Skeletal muscle tissue (tissue), 3 donors: ENCODE measurements at regions not wholly inside any gene's neighbourhood (a gene's known extent, or its start where the extent isn't known, plus 50 kb on each side); places are given as distances from the start of the nearest gene placed in this dataset.

Source experiments
- H3K27ac ChIP-seq: one replicate; pipeline ENCODE4 v1.7.0; 2013; ENCODE audit warnings: mild to moderate bottlenecking, low read depth, low read length, inconsistent platforms
- H3K27me3 ChIP-seq, 3 donors: one replicate each; pipeline ENCODE4 v1.7.0; 2013; ENCODE audit warnings: low read length in 3 of 3; ENCODE audit not compliant: control insufficient read depth in 3 of 3, insufficient read depth in 3 of 3
- H3K36me3 ChIP-seq, 3 donors: one replicate each; pipeline ENCODE4 v1.7.0; 2013; ENCODE audit warnings: low read length in 3 of 3; ENCODE audit not compliant: control insufficient read depth in 3 of 3, insufficient read depth in 3 of 3
- H3K4me1 ChIP-seq, 3 donors: one replicate each; pipeline ENCODE4 v1.7.0; 2013; ENCODE audit warnings: low read length in 3 of 3, mild to moderate bottlenecking in 3 of 3; ENCODE audit not compliant: control insufficient read depth in 3 of 3, insufficient read depth in 3 of 3
- H3K4me3 ChIP-seq, 3 donors: one replicate each; pipeline ENCODE4 v1.7.0; 2013; ENCODE audit warnings: low read length in 3 of 3
- H3K9ac ChIP-seq, 3 donors: one replicate each; pipeline ENCODE4 v1.7.0; 2013; ENCODE audit warnings: low read length in 3 of 3, mild to moderate bottlenecking in 3 of 3, moderate library complexity in 2 of 3, low read depth in 1 of 3
- H3K9me3 ChIP-seq, 3 donors: one replicate each; pipeline ENCODE4 v1.7.0; 2013; ENCODE audit warnings: low read length in 3 of 3; ENCODE audit not compliant: control insufficient read depth in 3 of 3
- donor health status: Osteomylitis.

GRCh38 chr20:29296256-29297230 is 1960.9 kb upstream of the DEFB115 start:
- Histone ChIP-seq H3K27ac (no peak overlapping the region), H3K4me3 (no peak overlapping the region), H3K9ac (no peak overlapping the region), H3K27me3 (no peaks in the 10 kb centered on the region), H3K4me1 (no peaks in the 10 kb centered on the region), H3K9me3 (peaks cover 0 to 2% (median 0%) of the 10 kb centered on the region in 3 donors), H3K36me3 (no peaks in the 10 kb centered on the region)

DNA sequence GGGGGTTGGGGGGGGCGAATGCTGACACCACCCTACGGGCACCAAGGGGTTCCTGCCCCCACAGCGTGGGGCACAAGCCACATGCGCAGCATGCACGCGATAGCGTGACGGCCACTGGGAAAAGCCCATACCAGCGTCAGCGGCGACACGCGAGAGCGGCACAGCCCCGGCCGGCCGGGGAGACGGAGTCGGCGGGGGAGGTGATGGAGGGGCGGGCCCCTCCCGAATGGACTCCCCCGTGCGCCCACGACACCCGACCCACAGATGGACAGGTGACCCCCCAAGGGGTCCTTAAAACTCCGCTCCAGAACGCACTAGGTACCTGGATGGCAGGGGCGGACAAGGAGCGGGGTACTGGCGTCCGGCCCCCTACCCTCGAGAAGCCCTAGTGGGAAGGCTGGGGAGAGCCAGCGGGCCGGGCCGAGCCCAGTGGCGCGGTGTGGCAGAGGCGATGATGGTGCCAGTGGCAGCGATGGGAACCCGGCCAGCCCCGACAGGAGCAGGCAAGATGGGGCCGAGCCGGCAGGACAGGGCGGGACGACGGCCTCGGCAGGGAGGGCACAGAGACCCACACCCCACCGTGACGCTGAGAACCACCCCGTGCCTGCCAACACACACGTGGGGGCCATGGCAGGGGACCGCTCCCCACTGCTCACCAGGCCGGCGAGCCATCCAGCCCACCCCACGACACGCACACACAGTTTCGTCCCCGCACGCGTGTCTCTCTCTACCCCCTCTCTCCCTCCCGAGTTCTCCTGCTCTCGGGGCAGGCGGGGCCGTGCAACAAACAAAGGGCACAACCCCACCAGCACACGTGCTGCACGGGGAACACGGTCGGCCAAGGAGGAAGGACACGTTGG is 1959.8 kb upstream of the DEFB115 start:
- H3K9me3 ChIP-seq: peaks cover 0 to 2% (median 0%) of the 10 kb centered on the region in 3 donors
- H3K27me3 ChIP-seq: no peaks in the 10 kb centered on the region

GRCh38 chr20:29298271-29298590 is 1959.2 kb upstream of the DEFB115 start:
- Histone ChIP-seq H3K4me1 (no peaks in the 10 kb centered on the region), H3K4me3 (no peak overlapping the region), H3K27ac (no peak overlapping the region), H3K9me3 (peaks cover 0 to 4% (median 0%) of the 10 kb centered on the region in 3 donors), H3K9ac (no peak overlapping the region), H3K27me3 (no peaks in the 10 kb centered on the region), H3K36me3 (no peaks in the 10 kb centered on the region)

More for the DNA sequence above, 1959.8 kb upstream of the DEFB115 start:
- Histone ChIP-seq H3K36me3 (no peaks in the 10 kb centered on the region), H3K27ac (no peak overlapping the region), H3K4me3 (no peak overlapping the region), H3K4me1 (no peaks in the 10 kb centered on the region), H3K9ac (no peak overlapping the region)

GRCh38 chr20:29298759-29299613 is 1958.5 kb upstream of the DEFB115 start:
- Histone ChIP-seq H3K9me3 (peaks cover 0 to 6% (median 0%) of the 10 kb centered on the region in 3 donors), H3K4me3 (no peak overlapping the region)

GRCh38 chr20:29299811-29300578 is 1957.5 kb upstream of the DEFB115 start:
- no peak overlapping the region for H3K9ac ChIP-seq
- peaks cover 0 to 6% (median 0%) of the 10 kb centered on the region in 3 donors for H3K9me3 ChIP-seq
- H3K4me3 ChIP-seq: no peak overlapping the region
- no peaks in the 10 kb centered on the region for H3K36me3 ChIP-seq
- no peaks in the 10 kb centered on the region for H3K4me1 ChIP-seq
- H3K27ac ChIP-seq: no peak overlapping the region
- H3K27me3 ChIP-seq: no peaks in the 10 kb centered on the region

More at GRCh38 chr20:29298759-29299613, 1958.5 kb upstream of the DEFB115 start:
- Histone ChIP-seq H3K27ac (no peak overlapping the region), H3K36me3 (no peaks in the 10 kb centered on the region), H3K9ac (no peak overlapping the region), H3K27me3 (no peaks in the 10 kb centered on the region), H3K4me1 (no peaks in the 10 kb centered on the region)

DNA sequence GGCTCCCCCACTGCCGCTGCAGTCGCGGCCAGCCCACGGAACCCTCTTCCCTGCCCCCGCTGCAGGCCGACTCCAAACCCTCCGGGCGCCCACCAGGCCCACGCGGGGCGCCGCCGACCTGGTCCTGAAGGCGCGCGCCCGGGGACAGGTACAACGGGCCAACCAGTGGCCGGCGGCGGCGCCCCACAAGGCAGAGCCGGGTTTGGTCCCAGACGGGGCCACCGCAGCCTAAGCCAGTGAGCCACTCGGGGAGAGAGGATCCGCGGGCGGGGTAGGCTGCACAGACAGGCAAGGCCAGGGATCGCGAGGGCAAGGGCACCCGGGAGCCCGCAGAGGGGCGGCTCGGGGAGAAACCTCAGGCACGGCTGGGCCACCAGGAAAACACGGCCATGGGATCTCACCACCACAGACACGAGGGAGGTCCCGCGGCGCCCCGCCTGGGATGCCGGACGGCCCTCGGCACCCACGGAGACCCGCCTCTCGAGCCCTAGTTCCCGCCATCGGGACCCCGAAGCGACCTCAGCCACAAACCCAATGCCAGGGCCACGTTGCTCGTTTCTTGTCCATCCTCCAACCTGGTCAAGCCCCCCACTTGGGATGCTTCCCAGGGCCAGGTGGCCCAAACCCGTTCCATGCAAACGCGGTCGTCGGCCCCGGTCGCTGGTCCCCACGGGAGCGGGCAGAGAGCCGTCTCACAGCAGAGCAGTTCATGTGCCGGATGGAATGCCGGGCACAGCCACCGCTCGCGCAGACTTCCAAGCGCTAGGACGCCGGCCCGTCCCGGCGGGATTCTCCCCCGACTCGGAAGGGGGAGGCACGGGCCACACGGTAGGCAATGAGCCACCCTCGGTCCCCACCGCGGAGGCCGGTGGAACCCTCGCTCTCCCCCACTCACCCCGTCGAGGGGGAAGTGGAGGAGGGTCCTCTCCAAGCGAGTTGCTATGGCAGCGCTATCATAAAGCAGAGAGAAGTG is 1956.6 kb upstream of the DEFB115 start:
- H3K9me3 ChIP-seq: peaks cover 0 to 6% (median 0%) of the 10 kb centered on the region in 3 donors
- no peaks in the 10 kb centered on the region for H3K27me3 ChIP-seq
- no peaks in the 10 kb centered on the region for H3K4me1 ChIP-seq
- no peaks in the 10 kb centered on the region for H3K36me3 ChIP-seq
- no peak overlapping the region for H3K9ac ChIP-seq
- no peak overlapping the region for H3K27ac ChIP-seq
- H3K4me3 ChIP-seq: no peak overlapping the region

DNA sequence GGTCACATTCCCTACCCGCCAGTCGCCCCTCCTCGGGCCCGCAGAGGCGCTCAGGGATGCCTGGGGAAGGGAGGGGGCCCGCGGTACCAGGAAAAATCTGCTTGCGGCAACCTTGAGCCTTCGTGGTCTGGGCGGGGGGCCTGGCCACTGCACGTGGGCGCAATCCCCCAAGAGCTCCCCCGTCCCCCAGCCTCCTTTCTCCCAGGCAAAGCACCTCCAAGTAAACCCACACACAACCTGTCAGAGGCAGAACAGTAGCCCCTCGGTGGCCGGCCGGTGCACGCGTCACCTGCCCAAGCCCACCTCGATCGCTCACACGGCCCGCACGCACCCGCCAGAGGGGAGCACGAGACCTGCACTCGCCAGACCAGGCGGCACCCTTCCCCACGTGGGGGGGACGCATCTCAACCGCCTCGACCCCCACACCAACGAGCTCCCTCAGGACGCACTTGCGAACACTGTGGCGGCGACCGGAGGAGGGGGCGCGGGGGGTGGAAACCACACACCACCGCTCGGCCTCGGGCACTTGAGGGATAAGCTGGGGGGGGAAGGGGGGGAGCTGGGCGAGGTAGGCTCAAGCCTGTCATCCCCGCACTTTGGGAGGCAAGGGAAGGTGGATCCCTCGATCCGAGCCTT is 1955.7 kb upstream of the DEFB115 start:
- H3K36me3 ChIP-seq: no peaks in the 10 kb centered on the region
- H3K9me3 ChIP-seq: peaks cover 0 to 6% (median 0%) of the 10 kb centered on the region in 3 donors
- no peak overlapping the region for H3K27ac ChIP-seq
- no peak overlapping the region for H3K4me3 ChIP-seq
- H3K4me1 ChIP-seq: no peaks in the 10 kb centered on the region
- no peak overlapping the region for H3K9ac ChIP-seq
- no peaks in the 10 kb centered on the region for H3K27me3 ChIP-seq

- peaks cover 0 to 6% (median 0%) of the 10 kb centered on the region in 3 donors for H3K9me3 ChIP-seq
- no peak overlapping the region for H3K4me3 ChIP-seq
Measured at GRCh38 chr20:29302979-29303644, 1954.4 kb upstream of the DEFB115 start.

More at GRCh38 chr20:29302979-29303644, 1954.4 kb upstream of the DEFB115 start:
- Histone ChIP-seq H3K27me3 (no peaks in the 10 kb centered on the region), H3K36me3 (no peaks in the 10 kb centered on the region), H3K4me1 (no peaks in the 10 kb centered on the region), H3K9ac (no peak overlapping the region), H3K27ac (no peak overlapping the region)
